A673 (cell line): ENCODE measurements at regions not wholly inside any gene's neighbourhood (a gene's known extent, or its start where the extent isn't known, plus 50 kb on each side); places are given as distances from the start of the nearest gene placed in this dataset.

ENCODE experiments used
- EZH2 ChIP-seq: fragments of 200-600 bp; sonication (generic); IDR thresholded peaks from 2 replicates; pipeline ENCODE4 v1.6.1; 2017; ENCODE audit warnings: borderline replicate concordance, low read depth, mild to moderate bottlenecking, mixed read lengths, antibody characterized with exemption, low read length; ENCODE audit not compliant: poor library complexity, severe bottlenecking
- TF ChIP-seq, protein P1 (sequence below): fragments of 300-800, 200-600 bp; sonication (generic); conservative IDR thresholded peaks from 2 replicates; pipeline ENCODE4 v1.5.1; 2017; ENCODE audit warnings: low read depth, mild to moderate bottlenecking, antibody characterized with exemption, low read length, moderate library complexity, mixed read lengths

DNA sequence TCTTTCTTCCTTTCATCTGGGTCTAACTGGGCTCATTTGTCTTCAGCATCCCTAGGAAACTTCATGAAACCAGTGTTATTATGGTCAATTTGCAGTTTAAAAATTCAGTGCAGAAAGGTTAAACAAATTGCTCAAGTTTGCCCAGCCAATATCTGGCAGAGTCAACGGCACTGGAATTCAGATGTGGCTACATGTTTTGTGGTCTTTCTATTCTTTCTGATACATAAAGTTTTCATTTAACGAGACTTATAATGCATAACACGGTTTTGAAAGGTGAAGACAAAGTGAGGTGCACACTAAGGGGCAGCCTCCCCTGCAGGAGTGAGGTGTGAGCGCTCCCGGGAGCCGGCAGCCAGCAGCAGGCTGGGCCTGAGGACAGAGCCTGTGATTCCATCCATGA, 164.6 kb downstream of the RTP5 start:
- TF ChIP-seq, protein P1, sequence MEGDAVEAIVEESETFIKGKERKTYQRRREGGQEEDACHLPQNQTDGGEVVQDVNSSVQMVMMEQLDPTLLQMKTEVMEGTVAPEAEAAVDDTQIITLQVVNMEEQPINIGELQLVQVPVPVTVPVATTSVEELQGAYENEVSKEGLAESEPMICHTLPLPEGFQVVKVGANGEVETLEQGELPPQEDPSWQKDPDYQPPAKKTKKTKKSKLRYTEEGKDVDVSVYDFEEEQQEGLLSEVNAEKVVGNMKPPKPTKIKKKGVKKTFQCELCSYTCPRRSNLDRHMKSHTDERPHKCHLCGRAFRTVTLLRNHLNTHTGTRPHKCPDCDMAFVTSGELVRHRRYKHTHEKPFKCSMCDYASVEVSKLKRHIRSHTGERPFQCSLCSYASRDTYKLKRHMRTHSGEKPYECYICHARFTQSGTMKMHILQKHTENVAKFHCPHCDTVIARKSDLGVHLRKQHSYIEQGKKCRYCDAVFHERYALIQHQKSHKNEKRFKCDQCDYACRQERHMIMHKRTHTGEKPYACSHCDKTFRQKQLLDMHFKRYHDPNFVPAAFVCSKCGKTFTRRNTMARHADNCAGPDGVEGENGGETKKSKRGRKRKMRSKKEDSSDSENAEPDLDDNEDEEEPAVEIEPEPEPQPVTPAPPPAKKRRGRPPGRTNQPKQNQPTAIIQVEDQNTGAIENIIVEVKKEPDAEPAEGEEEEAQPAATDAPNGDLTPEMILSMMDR, result no peak
- no peak for TF ChIP-seq EZH2
